H7 (cell line): ENCODE measurements at regions not wholly inside any gene's neighbourhood (a gene's known extent, or its start where the extent isn't known, plus 50 kb on each side); places are given as distances from the start of the nearest gene placed in this dataset.
"Not testable (repeated sequence)": the region's sequence is repeated elsewhere in the genome, so short reads cannot be mapped to it uniquely, and the experiment has no call there.

Source experiments
- DNase-seq: peaks from one replicate; pipeline ENCODE4 v3.0.0; 2012
- H3K27me3 ChIP-seq: 2 replicates; pipeline ENCODE4 v1.6.0; 2011; ENCODE audit warnings: mild to moderate bottlenecking, low read length; ENCODE audit not compliant: control insufficient read depth, insufficient read depth
- H3K36me3 ChIP-seq: replicated peaks from 2 replicates; pipeline ENCODE4 v1.5.1; 2011; ENCODE audit warnings: low read length; ENCODE audit not compliant: control insufficient read depth, insufficient read depth
- H3K4me3 ChIP-seq: 2 replicates; pipeline ENCODE4 v1.5.1; 2011; ENCODE audit warnings: low read depth, mild to moderate bottlenecking, control low read depth, low read length, moderate library complexity; ENCODE audit not compliant: insufficient read depth

DNA sequence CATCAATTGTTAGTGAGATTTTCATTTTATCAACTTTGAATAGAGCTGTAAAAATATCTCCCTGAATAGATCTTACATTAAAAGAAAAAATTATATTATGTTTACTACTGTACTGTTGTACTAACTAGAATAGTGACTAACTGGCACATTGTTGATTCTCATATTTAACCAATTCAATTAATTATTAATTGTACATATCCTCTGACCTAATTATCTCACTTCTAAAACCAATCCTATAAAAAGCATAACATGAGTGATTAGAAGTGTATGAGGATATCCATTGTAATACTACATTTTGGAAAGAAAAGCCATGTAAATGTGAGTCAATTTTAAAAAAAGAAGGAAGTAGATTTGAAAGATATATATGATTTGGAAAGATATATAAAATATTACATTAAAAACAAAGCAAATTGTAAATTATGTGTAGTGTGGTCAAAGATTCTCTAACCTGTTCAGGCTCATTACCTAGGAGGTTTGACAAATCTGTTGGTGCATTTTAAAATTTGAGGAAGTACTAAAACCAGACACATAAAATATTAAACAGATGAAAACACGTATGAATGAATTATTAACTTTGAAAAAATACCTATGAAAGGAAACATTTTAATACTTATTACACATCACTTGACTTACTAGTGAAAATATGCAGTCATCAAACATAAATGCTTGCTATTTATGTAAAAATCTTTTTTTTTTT lies 829.8 kb upstream of the SLC10A2 start:
- DNase-seq: no peak
- Histone ChIP-seq H3K4me3 (no peak overlapping the region), H3K36me3 (no peaks in the 10 kb centered on the region), H3K27me3 (no peaks in the 10 kb centered on the region)

DNA sequence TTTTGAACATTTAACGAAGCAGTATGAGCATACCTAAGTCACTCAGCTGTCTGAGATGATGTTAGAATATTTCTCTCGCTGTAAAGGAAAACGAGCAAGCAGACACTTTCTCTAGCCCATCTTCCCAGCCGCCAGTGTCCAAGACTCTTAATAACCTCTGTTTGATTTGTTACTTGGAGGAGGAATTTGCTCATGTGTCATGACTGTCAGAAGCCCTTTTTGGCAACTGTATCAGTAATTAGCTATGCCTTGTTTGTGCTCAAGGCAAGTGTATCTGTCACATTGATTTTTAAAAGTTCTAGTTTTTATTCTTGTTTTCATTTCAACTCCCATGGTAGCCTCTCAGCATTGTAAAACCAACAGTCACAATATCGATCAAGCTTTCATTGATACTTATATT lies 828.4 kb upstream of the SLC10A2 start:
- H3K36me3 ChIP-seq: no peaks in the 10 kb centered on the region
- DNase-seq: no peak
- no peak overlapping the region for H3K4me3 ChIP-seq
- H3K27me3 ChIP-seq: no peaks in the 10 kb centered on the region

DNA sequence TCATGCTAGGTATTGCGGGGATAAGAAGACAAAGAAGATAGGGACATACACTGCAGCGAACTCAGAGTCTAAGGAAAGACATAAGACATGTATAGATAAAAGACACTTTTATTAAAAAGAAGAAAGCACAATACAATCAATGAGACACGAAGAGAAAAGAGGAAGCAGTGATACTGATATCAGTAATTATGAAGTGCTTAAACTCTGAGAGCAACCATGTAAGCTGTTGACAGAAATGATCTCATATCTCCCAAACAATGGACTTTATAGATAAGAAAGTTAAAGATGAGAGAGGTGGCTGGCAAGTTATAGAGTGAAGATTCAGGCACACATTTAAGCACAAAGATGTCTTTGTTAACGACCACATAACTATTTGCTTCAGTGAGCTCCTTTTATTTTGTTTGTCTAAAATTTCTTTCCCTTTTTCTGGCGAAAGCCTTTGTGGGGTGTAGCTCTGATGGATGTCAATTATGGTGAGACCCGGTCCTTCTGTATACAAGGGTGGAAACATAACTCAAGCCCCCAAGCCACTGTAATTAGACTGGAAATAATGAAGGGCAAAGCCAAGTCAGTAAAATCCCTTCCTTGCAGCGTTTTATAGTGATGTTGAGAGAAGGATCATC lies 818.0 kb upstream of the SLC10A2 start:
- Histone ChIP-seq H3K4me3 (no peak overlapping the region), H3K36me3 (no peaks in the 10 kb centered on the region), H3K27me3 (no peaks in the 10 kb centered on the region)
- DNase-seq: no peak

DNA sequence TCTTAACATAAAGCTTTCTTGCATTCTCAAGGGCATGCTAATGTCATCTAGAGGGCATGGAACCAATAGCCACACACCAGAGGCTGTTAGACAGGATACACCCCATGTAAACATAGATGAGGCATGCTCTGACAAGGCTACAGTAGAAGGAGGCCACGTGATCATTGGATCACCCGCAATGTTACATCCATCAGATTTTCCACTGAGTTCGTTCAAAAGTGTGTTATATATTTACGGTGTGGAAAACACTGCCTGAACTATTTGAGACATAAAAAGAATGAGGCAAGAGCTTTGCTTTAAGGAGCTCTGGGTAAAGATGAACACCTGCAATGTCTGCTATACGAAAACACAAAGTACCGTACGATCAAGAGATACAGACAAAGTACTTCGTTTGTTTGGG lies 817.5 kb upstream of the SLC10A2 start:
- DNase-seq: no peak
- Histone ChIP-seq H3K36me3 (no peaks in the 10 kb centered on the region), H3K27me3 (no peaks in the 10 kb centered on the region), H3K4me3 (no peak overlapping the region)

GRCh38 chr13:103883164-103883563 lies 816.9 kb upstream of the SLC10A2 start:
- Histone ChIP-seq H3K36me3 (no peaks in the 10 kb centered on the region), H3K4me3 (no peak overlapping the region), H3K27me3 (no peaks in the 10 kb centered on the region)
- peak; percentile 37 for DNase-seq

- not testable (repeated sequence) for H3K4me3 ChIP-seq, DNase-seq, H3K27me3 ChIP-seq, H3K36me3 ChIP-seq
Observed at GRCh38 chr13:103880146-103880545, 813.9 kb upstream of the SLC10A2 start.

GRCh38 chr13:103878891-103879605 lies 812.8 kb upstream of the SLC10A2 start:
- Histone ChIP-seq H3K27me3 (no peaks in the 10 kb centered on the region), H3K36me3 (no peaks in the 10 kb centered on the region), H3K4me3 (no peak overlapping the region)
- no peak for DNase-seq

GRCh38 chr13:103876571-103876970 lies 810.4 kb upstream of the SLC10A2 start:
- Histone ChIP-seq H3K4me3 (no peak overlapping the region), H3K27me3 (no peaks in the 10 kb centered on the region), H3K36me3 (no peaks in the 10 kb centered on the region)
- no peak for DNase-seq

GRCh38 chr13:103873725-103874124 lies 807.5 kb upstream of the SLC10A2 start:
- Histone ChIP-seq H3K27me3 (no peaks in the 10 kb centered on the region), H3K4me3 (no peak overlapping the region), H3K36me3 (no peaks in the 10 kb centered on the region)
- DNase-seq: no peak

DNA sequence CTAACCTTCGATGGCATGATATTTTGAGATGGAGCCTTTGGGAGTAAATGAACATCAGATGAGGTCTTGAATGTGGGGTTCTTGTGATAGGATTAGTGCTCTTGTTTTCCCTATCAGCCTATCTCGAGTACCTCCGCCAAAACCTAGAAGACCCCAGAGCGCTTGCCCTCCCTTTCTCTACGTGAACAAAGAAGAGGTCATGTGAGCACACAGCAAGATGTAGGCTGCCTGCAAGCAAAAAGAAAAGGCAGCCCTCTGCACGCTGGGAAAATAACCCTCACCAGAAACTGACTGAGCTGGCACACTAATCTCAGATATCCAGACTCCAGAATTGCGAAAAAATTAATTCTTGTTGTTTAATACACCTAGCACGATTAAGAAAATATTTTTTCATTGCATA lies 799.8 kb upstream of the SLC10A2 start:
- H3K4me3 ChIP-seq: no peak overlapping the region
- peak; percentile 7 for DNase-seq
- no peaks in the 10 kb centered on the region for H3K36me3 ChIP-seq
- no peaks in the 10 kb centered on the region for H3K27me3 ChIP-seq

DNA sequence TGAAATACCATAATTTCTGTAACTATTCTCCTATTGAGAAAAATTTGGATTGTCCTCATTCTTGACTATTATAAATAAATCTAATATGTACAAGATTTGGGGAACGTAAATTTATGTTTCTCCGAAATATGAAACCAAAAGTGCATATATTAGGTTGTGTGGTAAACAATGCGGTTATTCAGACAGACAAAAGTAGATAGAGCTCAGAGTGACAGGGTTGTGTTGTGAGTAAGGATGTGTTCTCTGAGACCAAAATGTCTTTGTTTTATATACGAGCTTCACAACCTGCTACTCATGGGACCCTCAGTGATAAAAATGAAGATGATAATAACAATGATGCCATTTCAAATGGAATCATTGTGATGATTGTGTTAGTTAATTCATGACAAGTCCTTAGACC lies 796.3 kb upstream of the SLC10A2 start:
- no peaks in the 10 kb centered on the region for H3K36me3 ChIP-seq

DNA sequence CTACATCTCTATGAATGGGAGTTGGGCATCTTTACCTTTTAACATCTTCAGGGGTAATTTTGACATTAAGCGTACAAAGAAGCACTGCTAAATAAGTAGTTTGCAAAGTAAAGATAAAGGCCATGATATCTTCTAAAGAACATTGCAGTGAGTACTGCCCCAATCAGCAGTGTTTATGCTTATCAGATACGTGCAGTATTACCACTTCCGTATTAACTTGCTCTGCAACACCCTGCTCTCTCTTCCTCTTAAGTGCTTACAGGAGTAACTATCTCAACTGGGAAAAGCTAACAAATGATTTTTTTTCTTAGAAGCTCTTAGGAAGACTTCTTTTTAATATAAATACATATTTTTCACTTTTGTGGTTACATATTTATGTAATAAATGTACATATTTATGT lies 793.7 kb upstream of the SLC10A2 start:
- Histone ChIP-seq H3K36me3 (no peaks in the 10 kb centered on the region), H3K4me3 (no peak overlapping the region), H3K27me3 (no peaks in the 10 kb centered on the region)
- no peak for DNase-seq

More for the DNA sequence above, 796.3 kb upstream of the SLC10A2 start:
- H3K4me3 ChIP-seq: no peak overlapping the region
- H3K27me3 ChIP-seq: no peaks in the 10 kb centered on the region
- no peak for DNase-seq

GRCh38 chr13:103852036-103852435 lies 785.8 kb upstream of the SLC10A2 start:
- DNase-seq: no peak
- no peaks in the 10 kb centered on the region for H3K27me3 ChIP-seq

GRCh38 chr13:103844471-103844870 lies 778.3 kb upstream of the SLC10A2 start:
- H3K4me3 ChIP-seq: no peak overlapping the region
- H3K27me3 ChIP-seq: no peaks in the 10 kb centered on the region
- no peak for DNase-seq
- H3K36me3 ChIP-seq: no peaks in the 10 kb centered on the region

More at GRCh38 chr13:103852036-103852435, 785.8 kb upstream of the SLC10A2 start:
- Histone ChIP-seq H3K4me3 (no peak overlapping the region), H3K36me3 (no peaks in the 10 kb centered on the region)

GRCh38 chr13:103839460-103839859 lies 773.2 kb upstream of the SLC10A2 start:
- Histone ChIP-seq H3K36me3 (no peaks in the 10 kb centered on the region), H3K4me3 (no peak overlapping the region), H3K27me3 (no peaks in the 10 kb centered on the region)
- DNase-seq: no peak
